Choroid plexus epithelial cell (primary cell): ENCODE measurements at regions not wholly inside any gene's neighbourhood (a gene's known extent, or its start where the extent isn't known, plus 50 kb on each side); places are given as distances from the start of the nearest gene placed in this dataset.
A peak's percentile ranks its signal among the peaks of the same experiment; 100 is the strongest.
"Not testable (repeated sequence)": the region's sequence is repeated elsewhere in the genome, so short reads cannot be mapped to it uniquely, and the experiment has no call there.

Experiments
- DNase-seq: peaks from one replicate; pipeline ENCODE4 v3.0.0-alpha.2; 2010; ENCODE audit warnings: low read depth
- H3K4me3 ChIP-seq: 2 replicates; pipeline ENCODE4 v1.5.1; 2011; ENCODE audit warnings: low read depth, mild to moderate bottlenecking, control low read depth, low read length, moderate library complexity
- TF ChIP-seq, protein P1 (sequence below): conservative IDR thresholded peaks from 2 replicates; pipeline ENCODE4 v1.5.1; 2011; ENCODE audit warnings: low read depth, mild to moderate bottlenecking, control low read depth, inconsistent platforms, low read length, moderate library complexity

DNA sequence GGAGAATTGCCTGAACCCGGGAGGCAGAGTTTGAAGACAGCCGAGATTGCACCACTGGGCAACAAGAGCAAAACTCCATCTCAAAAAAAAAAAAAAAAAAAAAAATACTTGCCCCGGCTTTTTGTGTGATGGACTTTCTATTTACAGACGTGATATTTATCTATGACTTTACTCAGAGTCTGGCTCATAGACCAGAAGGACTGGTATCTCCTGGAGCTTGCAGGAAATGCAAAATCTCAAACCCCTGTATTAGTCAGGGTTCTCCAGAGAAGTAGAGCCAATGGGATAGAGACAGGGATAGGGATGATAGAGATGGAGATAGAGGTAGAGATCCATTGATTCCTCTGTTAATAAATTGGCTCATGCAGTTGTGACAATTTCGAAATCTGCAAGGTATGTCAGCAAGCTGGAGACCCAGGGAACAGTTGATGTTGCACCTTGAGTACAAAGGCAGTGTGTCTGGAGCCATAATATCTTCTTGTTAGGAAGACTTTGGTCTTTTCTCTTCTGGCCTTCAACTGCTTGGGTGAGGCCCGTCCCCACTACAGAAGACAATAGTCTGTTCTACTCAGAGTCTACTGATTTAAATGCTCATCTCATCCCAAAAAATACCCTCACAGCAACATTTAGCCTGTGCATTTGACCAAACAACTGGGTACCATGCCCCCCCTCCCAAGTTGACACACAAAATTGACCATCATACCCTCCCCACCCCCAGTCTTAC lies 195.4 kb upstream of the MSX2 start:
- no peak for DNase-seq
- H3K4me3 ChIP-seq = no peak overlapping the region
- TF ChIP-seq, protein P1, sequence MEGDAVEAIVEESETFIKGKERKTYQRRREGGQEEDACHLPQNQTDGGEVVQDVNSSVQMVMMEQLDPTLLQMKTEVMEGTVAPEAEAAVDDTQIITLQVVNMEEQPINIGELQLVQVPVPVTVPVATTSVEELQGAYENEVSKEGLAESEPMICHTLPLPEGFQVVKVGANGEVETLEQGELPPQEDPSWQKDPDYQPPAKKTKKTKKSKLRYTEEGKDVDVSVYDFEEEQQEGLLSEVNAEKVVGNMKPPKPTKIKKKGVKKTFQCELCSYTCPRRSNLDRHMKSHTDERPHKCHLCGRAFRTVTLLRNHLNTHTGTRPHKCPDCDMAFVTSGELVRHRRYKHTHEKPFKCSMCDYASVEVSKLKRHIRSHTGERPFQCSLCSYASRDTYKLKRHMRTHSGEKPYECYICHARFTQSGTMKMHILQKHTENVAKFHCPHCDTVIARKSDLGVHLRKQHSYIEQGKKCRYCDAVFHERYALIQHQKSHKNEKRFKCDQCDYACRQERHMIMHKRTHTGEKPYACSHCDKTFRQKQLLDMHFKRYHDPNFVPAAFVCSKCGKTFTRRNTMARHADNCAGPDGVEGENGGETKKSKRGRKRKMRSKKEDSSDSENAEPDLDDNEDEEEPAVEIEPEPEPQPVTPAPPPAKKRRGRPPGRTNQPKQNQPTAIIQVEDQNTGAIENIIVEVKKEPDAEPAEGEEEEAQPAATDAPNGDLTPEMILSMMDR = no peak

GRCh38 chr5:174529925-174530681 lies 194.3 kb upstream of the MSX2 start:
- DNase-seq = no peak
- TF ChIP-seq, protein P1 = no peak
- H3K4me3 ChIP-seq = no peak overlapping the region

GRCh38 chr5:174531782-174532191 lies 192.6 kb upstream of the MSX2 start:
- no peak overlapping the region for H3K4me3 ChIP-seq
- no peak for DNase-seq
- TF ChIP-seq, protein P1 = no peak

- H3K4me3 ChIP-seq = peak overlapping the region; percentile 9
- DNase-seq = peak; percentile 98
- TF ChIP-seq, protein P1 = no peak
Measured at GRCh38 chr5:174532455-174533453, 191.6 kb upstream of the MSX2 start.

DNA sequence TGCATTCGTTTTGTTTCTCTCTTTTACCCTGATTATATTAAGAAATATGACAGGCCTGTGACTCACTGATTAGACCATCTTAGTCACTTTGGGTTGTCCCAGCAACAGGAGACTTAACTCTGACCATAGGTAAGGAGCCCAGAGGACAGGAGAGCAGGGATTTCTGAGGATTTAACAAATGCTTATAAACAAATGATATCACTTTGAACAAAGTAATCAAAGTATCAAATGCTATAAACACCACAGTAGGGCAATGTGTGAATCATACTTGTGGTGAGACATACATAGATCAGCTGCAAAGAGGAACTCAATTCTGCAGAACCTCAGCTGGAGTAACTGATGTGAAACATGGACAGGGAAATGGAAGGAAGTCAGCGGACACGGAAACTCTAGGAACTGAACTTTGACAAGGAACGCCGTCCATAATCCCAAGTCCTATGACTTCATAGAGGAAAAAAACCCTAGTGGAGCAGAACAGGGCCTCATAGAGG lies 190.6 kb upstream of the MSX2 start:
- H3K4me3 ChIP-seq = no peak overlapping the region
- TF ChIP-seq, protein P1 = no peak
- DNase-seq = peak; percentile 81

DNA sequence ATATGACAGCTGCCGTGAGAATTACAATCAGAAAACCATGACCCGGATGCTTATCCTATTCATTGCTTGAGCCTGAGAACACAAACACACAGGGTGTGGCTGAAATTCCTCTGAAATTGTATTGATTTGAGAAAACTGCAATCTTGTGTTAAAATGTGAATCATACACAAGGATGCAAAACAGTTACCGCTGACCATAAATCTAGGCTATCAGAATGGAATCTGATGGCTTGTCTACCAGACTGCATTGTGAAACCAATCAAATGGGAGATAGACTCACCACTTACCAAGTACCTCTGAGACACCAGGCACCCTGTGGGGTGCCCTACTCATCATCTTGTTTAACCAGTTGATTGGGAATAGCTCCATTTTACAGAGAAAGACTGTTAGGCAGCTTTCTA lies 188.7 kb upstream of the MSX2 start:
- TF ChIP-seq, protein P1 = no peak
- peak; percentile 58 for DNase-seq
- no peak overlapping the region for H3K4me3 ChIP-seq

DNA sequence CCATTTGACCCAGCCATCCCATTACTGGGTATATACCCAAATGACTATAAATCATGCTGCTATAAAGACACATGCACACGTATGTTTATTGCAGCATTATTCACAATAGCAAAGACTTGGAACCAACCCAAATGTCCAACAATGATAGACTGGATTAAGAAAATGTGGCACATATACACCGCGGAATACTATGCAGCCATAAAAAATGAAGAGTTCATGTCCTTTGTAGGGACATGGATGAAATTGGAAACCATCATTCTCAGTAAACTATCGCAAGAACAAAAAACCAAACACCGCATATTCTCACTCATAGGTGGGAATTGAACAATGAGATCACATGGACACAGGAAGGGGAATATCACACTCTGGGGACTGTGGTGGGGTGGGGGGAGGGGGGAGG lies 184.6 kb upstream of the MSX2 start:
- not testable (repeated sequence) for H3K4me3 ChIP-seq, DNase-seq
